HG03521 (cell line): ENCODE measurements at regions not wholly inside any gene's neighbourhood (a gene's known extent, or its start where the extent isn't known, plus 50 kb on each side); places are given as distances from the start of the nearest gene placed in this dataset.

Experiments
- ATAC-seq: cut with Tn5 transposase; IDR thresholded peaks from one replicate; pipeline ENCODE4 v1.9.1; 2021; ENCODE audit warnings: mild to moderate bottlenecking, moderate library complexity; ENCODE audit not compliant: unreplicated experiment

- ATAC-seq: no peak
Measured at GRCh38 chr20:16123623-16124022, 449.6 kb downstream of the KIF16B start.

GRCh38 chr20:16119909-16120308 is 453.3 kb downstream of the KIF16B start:
- no peak for ATAC-seq

- ATAC-seq: no peak
Measured at GRCh38 chr20:16115911-16116552, 457.2 kb downstream of the KIF16B start.

- ATAC-seq: no peak
Measured at GRCh38 chr20:16113736-16114135, 459.5 kb downstream of the KIF16B start.

- no peak for ATAC-seq
Measured at GRCh38 chr20:16111852-16112412, 461.3 kb downstream of the KIF16B start.

- ATAC-seq: no peak
Measured at GRCh38 chr20:16111172-16111832, 461.9 kb downstream of the KIF16B start.

GRCh38 chr20:16107172-16107870 is 465.9 kb downstream of the KIF16B start:
- no peak for ATAC-seq

- no peak for ATAC-seq
Measured at GRCh38 chr20:16106191-16106849, 466.9 kb downstream of the KIF16B start.

- ATAC-seq: no peak
Measured at GRCh38 chr20:16104783-16105182, 468.5 kb downstream of the KIF16B start.
